ENCODE measurements at regions not wholly inside any gene's neighbourhood (a gene's known extent, or its start where the extent isn't known, plus 50 kb on each side); places are given as distances from the start of the nearest gene placed in this dataset.
"Not testable (repeated sequence)": the region's sequence is repeated elsewhere in the genome, so short reads cannot be mapped to it uniquely, and the experiment has no call there.

GRCh38 chr6:140001821-140002341 lies 627.4 kb upstream of the CITED2 start:
- TF ChIP-seq CTCF (IDR thresholded peaks at IDR 0.05; ENCODE audit: borderline replicate concordance, control extremely low read depth, extremely low read depth, insufficient read depth, missing control alignments), result no peak
- no peak for DNase-seq (ENCODE audit: low spot score)
- in situ Hi-C loops (cut with MboI; ENCODE audit: low sequenced_read_pairs, unreplicated experiment), result no loop called here

- in situ Hi-C loops (cut with MboI; ENCODE audit: low sequenced_read_pairs, unreplicated experiment), result no loop called here
- DNase-seq (ENCODE audit: low spot score), result no peak
- no peak for TF ChIP-seq CTCF (IDR thresholded peaks at IDR 0.05; ENCODE audit: borderline replicate concordance, control extremely low read depth, extremely low read depth, insufficient read depth, missing control alignments)
Measured at GRCh38 chr6:140001005-140001404, 626.6 kb upstream of the CITED2 start.

- DNase-seq (ENCODE audit: low spot score); in situ Hi-C loops (cut with MboI; ENCODE audit: low sequenced_read_pairs, unreplicated experiment): not testable (repeated sequence)
Measured at GRCh38 chr6:139999661-140000060, 625.2 kb upstream of the CITED2 start.

GRCh38 chr6:139998478-139998877 lies 624.0 kb upstream of the CITED2 start:
- in situ Hi-C loops (cut with MboI; ENCODE audit: low sequenced_read_pairs, unreplicated experiment); DNase-seq (ENCODE audit: low spot score): not testable (repeated sequence)

- TF ChIP-seq CTCF (IDR thresholded peaks at IDR 0.05; ENCODE audit: borderline replicate concordance, control extremely low read depth, extremely low read depth, insufficient read depth, missing control alignments), result peak; percentile 12
- in situ Hi-C loops (cut with MboI; ENCODE audit: low sequenced_read_pairs, unreplicated experiment), result no loop called here
- no peak for DNase-seq (ENCODE audit: low spot score)
Measured at GRCh38 chr6:139996253-139996834, 621.9 kb upstream of the CITED2 start.

GRCh38 chr6:139994998-139995397 lies 620.5 kb upstream of the CITED2 start:
- in situ Hi-C loops (cut with MboI; ENCODE audit: low sequenced_read_pairs, unreplicated experiment), result no loop called here
- TF ChIP-seq CTCF (IDR thresholded peaks at IDR 0.05; ENCODE audit: borderline replicate concordance, control extremely low read depth, extremely low read depth, insufficient read depth, missing control alignments), result no peak
- no peak for DNase-seq (ENCODE audit: low spot score)

GRCh38 chr6:139990856-139991465 lies 616.5 kb upstream of the CITED2 start:
- in situ Hi-C loops (cut with MboI; ENCODE audit: low sequenced_read_pairs, unreplicated experiment), result no loop called here
- TF ChIP-seq CTCF (IDR thresholded peaks at IDR 0.05; ENCODE audit: borderline replicate concordance, control extremely low read depth, extremely low read depth, insufficient read depth, missing control alignments), result no peak

More at GRCh38 chr6:139990856-139991465, 616.5 kb upstream of the CITED2 start:
- DNase-seq (ENCODE audit: low spot score), result no peak
